ENCODE measurements at regions not wholly inside any gene's neighbourhood (a gene's known extent, or its start where the extent isn't known, plus 50 kb on each side); places are given as distances from the start of the nearest gene placed in this dataset.

DNA sequence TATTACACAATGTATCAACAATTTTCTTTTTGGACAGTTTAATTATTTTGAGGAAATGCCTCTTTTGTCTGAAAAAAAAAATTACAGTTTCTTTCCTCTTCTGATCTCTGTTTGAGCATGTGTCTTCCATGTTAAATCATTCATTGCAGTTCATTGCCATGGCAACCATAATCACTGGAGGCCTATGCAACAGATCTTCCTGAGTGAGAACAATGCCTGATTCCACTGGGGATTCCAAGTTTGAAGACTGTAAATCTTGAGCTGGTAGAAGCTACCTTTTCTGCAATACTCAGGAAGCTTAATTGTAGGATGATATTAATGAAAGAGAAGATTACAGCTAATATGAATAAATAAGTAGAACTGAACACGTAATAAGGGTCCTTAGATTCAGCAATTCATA, 721.4 kb upstream of the CNTNAP5 start:
- Histone ChIP-seq H4K20me1 (ENCODE audit: insufficient read depth, low read length) (no peaks in the 10 kb centered on the region), H3K4me2 (replicated peaks; ENCODE audit: extremely low read depth, low read length, poor library complexity, severe bottlenecking) (no peak overlapping the region), H3K9ac (ENCODE audit: insufficient read depth, low read length, poor library complexity, severe bottlenecking) (no peak overlapping the region), H3K79me2 (ENCODE audit: insufficient read depth, low read length) (no peaks in the 10 kb centered on the region), H3K4me3 (replicated peaks in 1 of 3; ENCODE audit: low read depth in 2 of 3, low read length in 3 of 3) (no peak overlapping the region), H2AFZ (ENCODE audit: insufficient read depth, low read depth, low read length, poor library complexity, severe bottlenecking) (no peak overlapping the region), H3K4me1 (ENCODE audit: control insufficient read depth in 1 of 2, insufficient read depth in 2 of 2, low read length in 2 of 2) (no peaks in the 10 kb centered on the region), H3K27ac (ENCODE audit: low read depth in 1 of 2, low read length in 2 of 2) (no peak overlapping the region), H3K27me3 (ENCODE audit: control insufficient read depth in 2 of 2, insufficient read depth in 2 of 2, low read length in 2 of 2) (no peaks in the 10 kb centered on the region), H3K9me3 (replicated peaks in 1 of 2; ENCODE audit: control insufficient read depth in 1 of 2, insufficient read depth in 1 of 2, low read length in 2 of 2) (peaks cover 0 to 4% of the 10 kb centered on the region in 2 donors), H3K36me3 (replicated peaks in 1 of 2; ENCODE audit: control insufficient read depth in 1 of 2, insufficient read depth in 2 of 2, low read length in 2 of 2) (no peaks in the 10 kb centered on the region)
- WGBS (ENCODE audit: insufficient coverage), result no CpG with 5 or more reads among the region's 1 CpG
- Mint-ChIP-seq H3K27ac (no peak overlapping the region), H3K27me3 (ENCODE audit: low read depth in 3 of 3) (no peaks in the 10 kb centered on the region), H3K9me3 (peaks cover 0 to 3% (median 0%) of the 10 kb centered on the region in 7 donors), H3K36me3 (no peaks in the 10 kb centered on the region), H3K4me1 (no peaks in the 10 kb centered on the region), H3K4me3 (no peak overlapping the region)
- intact Hi-C loops (cut with micrococcal nuclease), result no loop called here
- DNase-seq, result no peak
- TF ChIP-seq, protein P1, sequence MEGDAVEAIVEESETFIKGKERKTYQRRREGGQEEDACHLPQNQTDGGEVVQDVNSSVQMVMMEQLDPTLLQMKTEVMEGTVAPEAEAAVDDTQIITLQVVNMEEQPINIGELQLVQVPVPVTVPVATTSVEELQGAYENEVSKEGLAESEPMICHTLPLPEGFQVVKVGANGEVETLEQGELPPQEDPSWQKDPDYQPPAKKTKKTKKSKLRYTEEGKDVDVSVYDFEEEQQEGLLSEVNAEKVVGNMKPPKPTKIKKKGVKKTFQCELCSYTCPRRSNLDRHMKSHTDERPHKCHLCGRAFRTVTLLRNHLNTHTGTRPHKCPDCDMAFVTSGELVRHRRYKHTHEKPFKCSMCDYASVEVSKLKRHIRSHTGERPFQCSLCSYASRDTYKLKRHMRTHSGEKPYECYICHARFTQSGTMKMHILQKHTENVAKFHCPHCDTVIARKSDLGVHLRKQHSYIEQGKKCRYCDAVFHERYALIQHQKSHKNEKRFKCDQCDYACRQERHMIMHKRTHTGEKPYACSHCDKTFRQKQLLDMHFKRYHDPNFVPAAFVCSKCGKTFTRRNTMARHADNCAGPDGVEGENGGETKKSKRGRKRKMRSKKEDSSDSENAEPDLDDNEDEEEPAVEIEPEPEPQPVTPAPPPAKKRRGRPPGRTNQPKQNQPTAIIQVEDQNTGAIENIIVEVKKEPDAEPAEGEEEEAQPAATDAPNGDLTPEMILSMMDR (IDR thresholded peaks at IDR 0.05), result no peak
